SKM-1 treated with dmso at 0.1 percent for 144 hours (cell line): ENCODE measurements at regions not wholly inside any gene's neighbourhood (a gene's known extent, or its start where the extent isn't known, plus 50 kb on each side); places are given as distances from the start of the nearest gene placed in this dataset.
"Not testable (repeated sequence)": the region's sequence is repeated elsewhere in the genome, so short reads cannot be mapped to it uniquely, and the experiment has no call there.

Source experiments
- DNase-seq: peaks from one replicate; lab custom pipeline; 2025; ENCODE audit not compliant: unreplicated experiment; lab: John Stamatoyannopoulos, UW

DNA sequence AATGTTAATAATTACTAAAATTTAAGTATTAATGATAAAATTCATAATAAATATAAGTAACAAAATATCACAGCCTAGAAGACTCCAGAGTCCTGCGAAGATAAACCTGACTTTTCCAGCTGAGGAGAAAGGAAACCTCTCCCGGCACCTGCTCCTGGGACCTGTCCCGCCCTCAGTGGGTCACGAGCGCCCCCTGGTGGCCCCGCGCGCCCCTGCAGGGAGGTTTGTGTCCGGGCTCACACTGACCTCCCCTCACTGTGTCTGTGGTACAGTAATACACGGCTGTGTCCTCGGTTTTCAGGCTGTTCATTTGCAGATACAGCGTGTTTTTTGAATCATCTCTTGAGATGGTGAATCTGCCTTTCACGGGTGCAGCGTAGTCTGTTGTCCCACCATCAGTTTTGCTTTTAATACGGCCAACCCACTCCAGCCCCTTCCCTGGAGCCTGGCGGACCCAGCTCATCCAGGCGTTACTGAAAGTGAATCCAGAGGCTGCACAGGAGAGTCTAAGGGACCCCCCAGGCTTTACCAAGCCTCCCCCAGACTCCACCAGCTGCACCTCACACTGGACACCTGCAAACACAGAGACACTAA is 627.1 kb downstream of the TMEM121 start:
- DNase-seq = peak; percentile 0

GRCh38 chr14:106163316-106163715 is 636.9 kb downstream of the TMEM121 start:
- no peak for DNase-seq

- DNase-seq = not testable (repeated sequence)
Measured at GRCh38 chr14:106163812-106164211, 637.4 kb downstream of the TMEM121 start.

DNA sequence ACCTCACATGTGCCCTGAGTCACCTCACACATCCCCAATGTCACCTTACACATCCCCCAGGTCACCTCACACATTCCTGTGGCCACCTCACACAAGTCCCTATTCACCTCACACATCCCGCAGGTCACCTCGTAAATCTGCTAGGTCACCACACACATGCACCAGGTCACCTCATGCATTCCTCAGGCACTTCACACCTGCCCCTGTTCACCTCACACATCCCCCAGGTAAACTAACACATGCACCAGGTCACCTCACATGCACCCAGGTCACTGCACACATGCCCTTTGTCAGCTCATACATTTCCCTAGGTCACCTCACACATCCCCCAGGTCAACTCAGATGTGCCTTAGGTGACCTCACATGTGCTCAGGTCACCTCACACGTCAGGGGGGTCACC is 639.8 kb downstream of the TMEM121 start:
- no peak for DNase-seq

GRCh38 chr14:106166650-106167204 is 640.3 kb downstream of the TMEM121 start:
- no peak for DNase-seq

DNA sequence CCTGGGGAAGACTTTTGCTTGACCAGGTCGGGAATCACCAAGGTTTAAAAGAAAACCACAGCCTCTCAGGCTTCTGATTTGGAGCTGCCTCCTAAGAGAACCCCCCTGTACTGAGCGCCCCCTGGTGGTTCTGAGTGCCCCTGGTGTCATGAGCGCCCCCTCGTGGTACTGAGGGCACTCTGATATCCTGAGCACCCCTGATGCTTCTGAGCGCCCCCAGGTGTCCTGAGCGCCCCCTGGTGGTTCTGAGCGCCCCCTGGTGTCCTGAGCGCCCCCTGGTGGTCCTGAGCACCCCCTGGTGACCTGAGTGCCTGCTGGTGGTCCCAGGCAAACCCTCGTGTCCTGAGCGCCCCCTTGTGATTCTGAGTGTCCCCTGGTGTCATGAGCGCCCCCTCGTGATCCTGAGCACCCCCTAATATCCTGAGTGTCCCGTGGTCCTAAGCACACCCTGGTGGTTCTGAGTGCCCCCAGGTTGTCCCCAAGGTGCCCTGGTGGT is 643.8 kb downstream of the TMEM121 start:
- not testable (repeated sequence) for DNase-seq

- DNase-seq = no peak
Measured at GRCh38 chr14:106174206-106174605, 647.8 kb downstream of the TMEM121 start.

- not testable (repeated sequence) for DNase-seq
Measured at GRCh38 chr14:106177266-106178246, 651.2 kb downstream of the TMEM121 start.

DNA sequence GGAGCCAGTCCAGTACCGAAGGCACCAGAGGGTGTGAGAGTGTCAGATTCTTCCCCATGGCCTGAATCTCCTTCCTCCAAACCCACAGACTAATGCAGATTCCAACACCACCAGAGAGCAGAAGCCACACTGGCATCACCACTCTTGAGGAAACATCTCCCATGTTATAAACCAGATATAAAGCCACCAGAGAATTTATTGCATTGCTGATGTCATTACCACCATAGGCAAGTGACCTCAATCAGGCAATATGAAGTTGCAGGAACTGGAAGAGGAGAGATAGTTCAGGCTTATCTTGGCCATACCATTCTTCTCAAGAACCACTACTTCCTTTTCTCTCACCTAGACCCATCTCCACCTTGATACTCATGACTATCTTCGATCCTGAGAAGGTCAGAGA is 653.4 kb downstream of the TMEM121 start:
- DNase-seq = no peak

DNA sequence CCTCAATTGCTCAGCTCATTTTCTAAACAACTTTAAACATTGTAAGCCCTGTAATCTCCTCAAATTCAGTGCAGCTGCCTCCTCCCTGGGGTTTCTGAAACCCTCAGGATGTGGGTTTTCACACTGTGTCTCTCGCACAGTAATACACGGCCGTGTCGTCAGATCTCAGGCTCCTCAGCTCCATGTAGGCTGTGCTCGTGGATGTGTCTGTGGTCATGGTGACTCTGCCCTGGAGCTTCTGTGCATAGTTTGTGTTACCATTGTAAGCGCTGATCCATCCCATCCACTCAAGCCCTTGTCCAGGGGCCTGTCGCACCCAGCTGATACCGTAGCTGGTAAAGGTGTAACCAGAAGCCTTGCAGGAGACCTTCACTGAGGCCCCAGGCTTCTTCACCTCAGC is 658.4 kb downstream of the TMEM121 start:
- not testable (repeated sequence) for DNase-seq

- DNase-seq = not testable (repeated sequence)
Measured at GRCh38 chr14:106185174-106185836, 658.9 kb downstream of the TMEM121 start.

GRCh38 chr14:106185837-106186233 is 659.5 kb downstream of the TMEM121 start:
- no peak for DNase-seq

GRCh38 chr14:106187216-106187615 is 660.8 kb downstream of the TMEM121 start:
- no peak for DNase-seq

- DNase-seq = not testable (repeated sequence)
Measured at GRCh38 chr14:106192701-106193100, 666.3 kb downstream of the TMEM121 start.

GRCh38 chr14:106196459-106196858 is 670.1 kb downstream of the TMEM121 start:
- DNase-seq = not testable (repeated sequence)

GRCh38 chr14:106197264-106197663 is 670.9 kb downstream of the TMEM121 start:
- not testable (repeated sequence) for DNase-seq

DNA sequence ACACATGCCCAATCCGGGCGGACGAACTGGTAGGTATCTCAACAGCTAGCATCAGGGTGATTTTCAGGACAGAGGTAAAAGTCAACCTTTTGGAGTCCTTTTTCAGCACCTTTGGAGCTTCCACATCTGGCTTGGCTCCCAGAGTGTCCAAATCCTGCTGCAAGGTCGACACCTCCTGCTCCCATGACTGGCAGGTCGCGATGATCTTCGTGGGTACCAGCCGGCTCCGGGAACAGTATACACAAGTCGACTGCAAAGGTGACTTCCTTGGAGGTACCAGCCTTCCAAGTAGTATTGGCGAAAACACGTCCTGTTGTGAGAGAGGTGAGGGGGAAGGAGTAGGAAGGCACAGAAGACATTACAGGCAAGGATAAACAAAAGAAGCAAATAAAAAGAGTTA is 672.7 kb downstream of the TMEM121 start:
- no peak for DNase-seq

GRCh38 chr14:106200541-106201315 is 674.3 kb downstream of the TMEM121 start:
- no peak for DNase-seq

DNA sequence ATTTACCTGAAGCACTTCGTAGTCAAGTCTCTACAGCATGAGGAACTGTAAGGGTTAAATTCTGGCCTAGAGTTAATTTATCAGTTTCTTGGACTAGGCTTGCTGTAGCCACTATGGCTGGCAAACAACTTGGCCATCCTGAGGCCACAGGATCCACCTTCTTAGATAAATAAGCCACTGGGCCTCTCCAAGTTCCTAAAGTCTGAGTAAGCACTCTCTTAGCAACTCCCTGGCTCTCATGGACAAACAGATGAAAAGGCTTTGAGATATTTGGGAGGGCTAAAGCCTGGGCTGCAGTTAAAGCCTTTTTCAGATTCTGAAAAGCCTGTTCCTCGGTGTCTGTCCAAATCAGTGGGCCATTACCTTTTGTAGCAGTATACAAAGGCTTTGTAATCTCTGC is 675.0 kb downstream of the TMEM121 start:
- no peak for DNase-seq

DNA sequence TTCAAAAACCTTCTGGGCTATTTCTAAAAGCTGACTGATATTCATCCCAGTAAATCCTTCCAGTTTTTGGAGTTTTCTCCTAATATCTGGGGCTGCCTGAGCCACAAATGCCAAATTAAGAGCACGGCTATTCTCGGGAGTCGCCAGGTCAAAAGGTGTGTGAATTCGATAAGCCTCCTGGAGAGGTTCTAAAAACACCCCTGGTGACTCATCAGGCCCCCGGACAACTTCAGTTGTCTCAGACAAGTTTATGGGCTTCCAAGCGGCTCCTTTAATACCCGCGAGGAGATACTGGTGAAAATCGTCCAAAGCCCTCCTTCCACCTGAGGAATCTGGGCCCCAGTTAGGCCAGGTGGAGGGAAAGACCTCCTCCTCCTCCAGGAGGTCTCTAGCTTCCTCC is 677.1 kb downstream of the TMEM121 start:
- no peak for DNase-seq
